GM21526 (cell line): ENCODE measurements at regions not wholly inside any gene's neighbourhood (a gene's known extent, or its start where the extent isn't known, plus 50 kb on each side); places are given as distances from the start of the nearest gene placed in this dataset.
"Not testable (repeated sequence)": the region's sequence is repeated elsewhere in the genome, so short reads cannot be mapped to it uniquely, and the experiment has no call there.

Source experiments
- ATAC-seq: cut with Tn5 transposase; IDR thresholded peaks from one replicate; pipeline ENCODE4 v1.9.1; 2021; ENCODE audit warnings: moderate library complexity; ENCODE audit not compliant: unreplicated experiment, low FRiP score

DNA sequence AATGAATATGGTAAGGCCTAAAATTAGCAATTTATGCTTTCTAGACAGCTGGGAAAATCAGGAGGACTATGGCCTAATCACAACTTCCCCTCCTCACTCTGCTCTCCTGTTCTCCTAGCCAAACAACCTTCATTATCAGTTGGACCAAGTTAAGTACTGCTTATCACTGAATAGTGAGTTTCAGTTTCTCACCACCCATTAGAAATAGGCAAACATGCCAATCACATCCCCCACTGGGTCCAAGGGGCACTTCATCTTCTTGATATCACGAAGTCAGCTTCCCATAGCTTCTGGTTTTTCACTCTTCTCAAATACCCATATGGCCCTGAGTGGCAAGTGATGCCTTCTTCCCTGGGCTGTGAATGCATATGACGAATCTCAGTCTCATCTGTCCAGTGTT, 689.6 kb downstream of the SLITRK5 start:
- ATAC-seq = no peak

DNA sequence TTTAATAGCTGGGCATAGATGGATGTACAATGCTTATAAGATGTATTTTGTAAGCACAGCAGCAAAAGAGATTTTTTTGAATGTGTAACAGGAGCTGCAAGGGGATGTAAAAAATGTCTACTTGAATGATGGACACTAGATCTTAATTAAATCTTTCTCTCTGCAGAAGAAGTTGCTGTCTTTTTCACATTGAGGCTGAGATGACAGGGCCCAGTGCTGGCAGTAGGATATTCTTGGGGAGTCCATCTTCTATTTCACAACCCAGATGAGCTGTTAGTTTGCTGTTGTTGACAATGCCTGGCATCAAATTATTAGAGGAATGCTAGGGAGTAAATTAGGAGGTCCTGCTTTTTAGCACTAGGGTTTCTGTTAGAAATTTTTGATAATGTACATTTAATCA, 698.7 kb downstream of the SLITRK5 start:
- ATAC-seq = no peak

DNA sequence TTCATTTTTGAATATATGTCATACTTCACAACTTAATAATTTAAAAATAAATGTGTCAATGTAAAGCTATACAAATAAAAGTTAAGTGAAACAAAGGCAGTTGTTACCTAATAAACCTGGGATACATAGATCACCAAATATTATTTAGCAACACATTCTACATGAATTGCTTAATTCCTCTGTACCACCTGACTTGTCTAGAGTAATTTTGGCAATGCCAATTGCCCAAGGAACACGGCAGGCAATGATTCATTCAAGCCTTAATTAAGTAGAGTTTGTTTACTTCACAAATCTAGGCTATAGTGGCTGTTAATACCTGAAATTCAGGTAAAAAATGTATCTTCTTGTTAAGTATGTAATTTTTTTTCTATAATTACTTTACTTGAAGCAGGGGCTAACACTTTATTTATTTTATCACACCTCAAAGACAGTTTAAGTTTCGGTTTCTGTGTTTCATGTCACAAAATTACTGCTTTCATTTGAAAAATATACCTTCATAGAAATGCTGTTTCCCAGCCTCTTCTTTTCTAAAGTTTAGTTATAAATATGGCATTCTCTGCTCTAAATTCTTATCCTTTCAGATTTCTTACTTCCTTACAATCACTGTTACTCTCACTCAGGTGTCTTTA, 705.7 kb downstream of the SLITRK5 start:
- ATAC-seq = no peak

DNA sequence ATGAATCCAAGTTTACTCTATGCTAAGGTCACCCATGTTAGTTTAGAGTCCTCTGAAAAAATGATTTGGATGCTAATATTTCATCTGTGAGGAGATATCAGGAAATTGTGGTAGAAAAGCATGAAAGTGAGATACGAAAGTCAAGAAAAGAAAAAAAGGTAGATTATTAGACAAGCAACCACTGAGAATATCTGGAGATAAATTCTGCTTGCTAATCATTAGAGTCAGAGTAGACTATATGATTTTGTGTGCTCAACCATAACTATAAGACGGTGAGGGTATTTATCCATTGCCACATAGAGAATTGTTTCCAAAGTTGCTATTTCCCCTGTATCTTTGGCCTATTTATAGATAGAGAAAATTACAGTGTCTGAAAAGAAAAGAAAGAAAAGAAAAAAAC, 706.7 kb downstream of the SLITRK5 start:
- no peak for ATAC-seq

DNA sequence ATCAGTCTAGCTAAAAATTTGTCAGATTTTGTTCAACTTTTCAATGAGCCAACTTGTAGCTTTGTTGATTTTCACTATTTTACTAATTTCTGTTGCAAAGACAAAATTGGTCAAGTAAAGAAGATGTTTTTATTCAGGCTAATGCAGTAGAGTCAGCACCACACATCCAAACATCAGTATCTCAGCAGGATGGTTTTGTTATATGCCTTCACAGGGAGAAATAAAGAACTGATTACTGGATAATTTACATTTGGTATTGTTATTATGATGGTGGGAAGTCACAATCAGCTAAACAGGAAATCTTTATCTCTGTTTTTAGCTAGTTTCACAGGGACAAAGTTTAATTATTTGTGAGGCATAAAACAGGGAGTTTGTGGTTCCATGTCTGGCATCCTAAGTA, 713.4 kb downstream of the SLITRK5 start:
- no peak for ATAC-seq

DNA sequence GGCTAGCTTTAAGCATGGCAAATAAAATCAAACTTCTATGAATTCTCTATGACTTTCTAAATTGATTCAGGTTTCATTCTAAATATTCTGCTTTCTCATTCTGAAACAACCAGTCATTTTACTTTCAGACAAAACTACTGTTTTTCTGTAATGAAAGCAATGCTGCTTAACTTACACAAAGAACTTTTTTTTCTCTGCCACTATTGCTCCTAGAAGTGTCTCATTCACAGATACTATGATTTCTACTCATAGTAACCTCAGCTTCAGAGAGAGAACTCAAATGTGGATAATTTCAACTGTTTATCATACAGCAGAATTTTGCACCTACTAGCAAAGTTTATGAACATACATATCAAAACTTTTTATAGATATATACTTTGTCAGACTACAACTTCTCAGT, 724.6 kb downstream of the SLITRK5 start:
- ATAC-seq = no peak

DNA sequence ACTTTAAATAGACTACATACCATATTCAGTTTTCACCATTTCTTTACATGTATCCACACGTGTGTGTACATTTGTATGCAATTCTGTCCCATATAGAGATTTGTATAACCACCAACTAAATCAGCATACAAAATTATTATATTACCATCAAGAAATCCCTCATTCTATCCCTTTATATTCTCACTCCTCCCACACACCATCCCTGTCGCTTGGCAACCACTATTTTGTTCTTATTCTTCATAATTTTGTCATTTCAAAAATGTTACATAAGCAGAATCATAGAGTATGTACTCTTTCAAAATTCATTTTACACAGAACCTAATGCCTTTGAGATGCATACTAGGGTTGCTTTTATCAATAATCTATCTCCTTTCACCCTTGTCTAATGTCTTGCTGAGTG, 740.5 kb downstream of the SLITRK5 start:
- ATAC-seq = no peak

DNA sequence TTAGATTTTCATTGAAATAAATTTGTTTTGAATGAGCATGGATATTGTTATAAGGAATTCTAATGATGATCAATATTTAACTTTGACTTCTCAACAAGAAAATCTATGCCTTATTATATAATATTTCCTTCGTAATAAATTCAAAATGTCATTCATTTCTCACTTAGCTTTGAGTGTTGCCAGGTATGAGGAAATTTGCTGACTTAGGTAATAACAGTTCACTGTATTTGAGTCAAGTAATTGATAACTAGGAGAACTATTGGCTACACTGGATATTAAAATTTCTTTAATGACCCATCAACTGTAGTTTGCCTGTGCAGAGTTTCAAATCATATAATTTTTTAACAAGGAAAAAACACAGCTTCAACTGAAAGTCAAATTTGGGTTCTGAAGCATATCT, 746.6 kb downstream of the SLITRK5 start:
- ATAC-seq = no peak

DNA sequence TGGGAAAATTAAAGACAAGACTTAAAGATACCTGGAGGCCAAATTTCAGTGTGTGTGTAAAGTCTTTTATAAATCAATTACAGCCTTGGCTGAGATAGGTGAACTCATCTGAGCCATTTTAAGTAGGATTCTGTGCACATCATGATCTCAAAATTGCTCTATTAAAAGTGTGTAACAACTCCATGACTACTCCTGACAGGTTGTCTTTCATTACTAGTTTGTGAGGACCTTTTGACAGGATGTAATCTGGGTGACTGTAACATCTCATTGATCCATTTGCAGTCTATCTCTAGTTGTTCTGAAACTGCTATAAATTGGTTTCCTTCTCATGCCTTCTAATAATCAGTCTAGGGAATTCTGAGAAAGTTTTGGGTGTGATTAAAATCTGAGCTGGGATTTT, 753.3 kb downstream of the SLITRK5 start:
- ATAC-seq = no peak

DNA sequence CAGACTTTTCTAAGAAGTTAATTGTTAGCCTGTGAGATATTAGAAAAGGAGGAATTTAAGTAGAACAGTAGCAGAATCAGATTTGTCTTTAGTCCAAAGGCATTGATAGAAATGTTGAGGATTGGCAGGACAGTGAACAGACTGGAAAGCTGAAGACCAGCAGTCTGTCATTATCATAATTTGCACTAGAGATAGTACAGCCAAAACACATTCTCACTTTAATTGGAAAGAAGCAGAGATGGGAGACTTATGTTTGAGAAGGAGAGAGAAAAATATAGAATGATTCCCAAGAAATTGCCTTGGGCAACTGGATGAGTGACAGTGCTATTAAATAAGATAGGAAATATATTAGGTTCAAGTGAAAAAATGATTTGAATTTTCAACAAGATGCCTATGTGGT, 755.5 kb downstream of the SLITRK5 start:
- no peak for ATAC-seq

DNA sequence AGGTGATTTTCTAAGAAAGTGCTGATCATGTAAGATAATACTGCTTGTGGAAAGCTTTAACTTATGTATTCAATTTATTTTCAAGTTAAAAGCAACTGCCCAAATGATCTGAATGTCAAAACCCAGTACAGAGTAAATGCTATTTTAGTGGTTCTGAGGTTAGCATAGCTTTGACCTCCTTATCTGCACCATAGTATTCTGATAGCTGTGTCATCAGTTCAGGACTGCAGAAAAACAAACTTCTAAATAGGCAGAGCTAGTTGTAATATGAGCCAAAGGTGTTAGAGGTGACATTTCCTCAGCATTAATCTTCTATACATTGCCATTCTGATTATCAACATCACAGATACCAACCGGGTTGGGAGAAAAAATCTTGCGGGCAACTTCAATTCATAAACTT, 758.7 kb downstream of the SLITRK5 start:
- no peak for ATAC-seq

DNA sequence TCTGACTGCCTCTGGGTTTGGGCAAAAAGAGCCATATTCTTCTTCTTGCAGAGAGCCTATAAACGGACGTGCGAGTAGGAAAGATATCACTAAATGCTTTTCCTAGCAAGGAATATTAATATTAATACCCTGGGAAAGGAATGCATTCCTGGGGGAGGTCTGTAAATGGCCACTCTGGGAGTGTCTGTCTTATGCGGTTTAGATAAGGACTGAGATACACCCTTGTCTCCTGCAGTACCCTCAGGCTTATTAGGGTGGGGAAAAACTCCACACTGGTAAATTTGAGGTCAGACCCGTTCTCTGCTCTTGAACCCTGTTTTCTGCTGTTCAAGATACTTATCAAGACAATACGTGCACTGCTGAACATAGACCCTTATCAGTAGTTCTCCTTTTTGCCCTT, 763.8 kb downstream of the SLITRK5 start:
- ATAC-seq = no peak

DNA sequence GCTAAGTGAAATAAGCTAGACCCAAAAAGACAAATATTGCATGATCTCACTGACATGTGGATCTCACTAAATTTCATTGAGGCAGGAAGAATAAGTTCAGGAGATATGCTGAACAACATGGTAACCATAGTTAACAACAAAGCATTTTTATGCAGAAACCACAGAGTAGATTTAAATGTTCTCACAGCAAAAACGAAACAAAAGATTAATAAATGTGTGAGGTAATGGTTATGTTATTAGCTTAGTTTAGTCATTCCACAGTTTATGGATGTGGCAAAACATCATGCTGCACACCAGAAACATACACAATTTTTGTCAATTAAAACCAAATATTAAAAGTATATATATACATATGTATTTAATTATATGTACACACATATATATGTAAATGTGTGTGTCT, 765.8 kb downstream of the SLITRK5 start:
- ATAC-seq = no peak

DNA sequence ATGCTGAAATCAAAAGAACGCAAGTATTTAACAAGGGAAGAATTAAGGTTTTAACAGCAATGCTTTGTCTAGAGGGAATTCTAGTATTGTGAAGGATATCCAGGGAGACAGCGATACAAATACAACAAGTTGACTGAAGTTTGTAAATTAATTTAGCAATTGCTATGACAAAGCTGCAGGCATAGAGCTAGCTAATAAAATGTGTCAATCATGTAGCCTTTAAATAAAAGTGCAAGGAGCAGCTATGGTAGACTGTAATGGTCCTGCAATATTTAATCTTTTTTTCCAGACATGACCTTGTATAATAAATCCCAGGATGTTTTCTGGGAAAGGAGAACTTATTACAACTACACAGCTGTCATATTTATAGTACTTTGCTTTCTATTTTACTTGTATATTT, 779.3 kb downstream of the SLITRK5 start:
- no peak for ATAC-seq

DNA sequence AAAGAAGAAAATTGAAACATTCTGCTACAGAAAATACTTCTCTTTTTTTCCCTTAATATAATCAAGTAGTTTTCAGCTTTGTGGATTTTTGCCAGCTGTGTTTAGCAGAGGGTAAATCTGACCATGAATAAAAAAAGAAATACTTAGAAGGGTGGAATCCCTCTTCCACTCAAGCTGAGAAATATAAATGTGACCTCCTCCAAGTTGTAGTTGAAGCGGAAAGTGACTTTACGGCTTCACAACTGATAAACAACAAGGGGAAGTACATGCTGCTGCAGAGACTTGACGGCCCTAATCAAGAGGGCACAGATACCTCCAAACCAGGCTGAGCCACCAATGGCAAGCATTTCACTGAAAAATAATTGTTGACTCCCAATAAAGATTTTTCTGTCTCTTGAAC, 785.0 kb downstream of the SLITRK5 start:
- no peak for ATAC-seq

DNA sequence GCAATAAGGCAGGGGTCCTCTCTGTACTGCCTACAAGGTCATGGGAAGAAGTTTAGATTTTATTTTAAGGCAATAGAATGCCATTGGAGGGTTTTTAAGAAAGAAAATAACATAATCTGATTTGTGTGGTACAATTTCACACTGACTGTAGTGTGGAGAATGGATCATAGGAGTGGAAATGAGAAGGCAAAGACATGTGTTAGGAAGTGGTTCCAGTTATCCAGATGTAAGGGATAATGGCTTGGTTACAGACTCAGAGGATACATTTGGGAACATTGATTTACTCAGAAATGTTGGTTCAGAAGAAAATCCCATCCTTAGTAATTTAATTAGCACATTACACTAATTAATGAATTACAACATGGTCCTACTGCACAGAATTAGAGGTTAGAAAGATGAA, 788.2 kb downstream of the SLITRK5 start:
- ATAC-seq = no peak

DNA sequence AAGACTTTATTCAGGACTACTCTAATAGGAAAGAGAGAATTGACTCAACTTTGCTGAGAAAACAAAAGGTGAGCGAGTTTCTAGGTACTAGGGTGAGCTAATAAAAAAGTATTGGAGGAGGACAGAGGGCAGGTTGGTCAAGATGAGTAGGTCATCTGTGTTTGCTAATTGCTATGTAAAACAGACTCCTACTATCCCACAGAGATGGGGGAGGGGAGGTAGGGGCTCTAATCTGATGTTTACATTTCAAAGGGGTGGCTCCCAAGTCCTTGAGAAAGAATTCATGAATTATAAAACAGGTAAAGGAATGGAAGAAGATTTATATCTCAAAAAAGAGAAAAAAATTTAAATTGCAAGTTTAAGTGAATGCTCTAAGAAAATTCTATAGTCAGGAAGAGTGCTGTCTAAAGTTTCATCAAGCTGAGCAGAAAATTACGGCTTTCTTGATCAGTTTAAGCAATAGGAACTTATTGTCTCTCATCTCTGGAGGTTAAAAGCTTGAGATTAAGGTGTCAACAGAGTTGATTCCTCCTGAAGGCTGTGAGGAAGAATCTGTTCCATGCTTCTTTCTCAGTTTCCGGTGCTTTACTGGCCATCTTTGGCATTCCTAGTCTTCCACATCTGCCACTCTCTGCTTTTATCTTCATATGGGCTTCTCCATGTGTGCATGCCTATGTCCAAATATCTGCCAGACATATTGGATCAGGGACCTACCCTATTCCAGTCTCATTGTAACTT, 790.3 kb downstream of the SLITRK5 start:
- ATAC-seq = no peak

DNA sequence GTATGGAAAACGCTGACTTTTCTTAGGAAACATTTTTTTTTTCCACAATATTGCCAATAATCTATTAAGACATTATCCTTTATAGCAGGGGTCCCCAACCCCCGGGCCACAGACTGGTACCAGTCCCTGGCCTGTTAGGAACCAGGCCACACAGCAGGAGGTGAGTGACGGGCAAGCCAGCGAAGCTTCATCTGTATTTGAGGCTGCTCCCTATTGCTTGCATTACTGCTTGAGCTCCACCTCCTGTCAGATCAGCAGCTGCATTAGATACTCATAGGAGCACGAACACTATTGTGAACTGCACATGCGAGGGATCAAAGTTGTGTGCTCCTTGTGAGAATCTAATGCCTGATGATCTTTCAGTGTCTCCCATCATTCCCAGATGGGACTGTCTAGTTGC, 793.7 kb downstream of the SLITRK5 start:
- no peak for ATAC-seq

DNA sequence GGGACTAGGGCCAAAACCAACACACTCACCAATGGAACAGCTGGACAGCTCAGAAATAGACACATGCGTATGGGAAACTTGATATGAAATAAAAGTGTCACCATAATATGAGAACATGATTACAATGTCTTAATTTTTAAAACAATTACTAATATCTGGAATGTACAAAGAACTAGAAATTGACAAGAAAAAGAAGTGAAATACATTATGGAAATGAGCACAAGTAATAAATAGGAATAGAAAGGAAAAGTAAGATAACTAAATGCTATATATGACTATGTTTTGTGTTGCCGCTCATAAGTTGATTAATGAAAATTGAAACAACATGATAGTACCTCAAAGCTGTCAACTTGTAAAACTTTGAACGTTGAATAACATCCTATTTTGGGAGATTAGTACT, 801.1 kb downstream of the SLITRK5 start:
- no peak for ATAC-seq

DNA sequence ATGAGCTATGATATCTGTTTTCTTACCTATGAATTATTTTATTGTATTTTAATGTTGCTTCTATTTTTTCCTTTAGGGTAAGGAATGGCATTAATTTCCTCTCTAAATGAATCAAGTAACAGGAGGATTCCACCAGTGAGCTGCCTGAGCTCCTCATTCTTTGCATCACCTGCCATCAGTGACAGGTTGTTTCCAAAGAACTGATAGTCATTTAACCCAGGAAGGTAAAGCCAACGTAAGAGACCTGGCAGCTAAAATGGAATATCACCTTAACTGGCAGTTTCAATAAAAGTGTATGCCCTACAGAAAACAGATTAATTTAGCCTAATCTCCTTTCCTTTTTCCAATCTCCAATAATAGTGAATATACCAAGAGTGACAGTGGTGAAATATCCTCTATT, 812.0 kb downstream of the SLITRK5 start:
- no peak for ATAC-seq

DNA sequence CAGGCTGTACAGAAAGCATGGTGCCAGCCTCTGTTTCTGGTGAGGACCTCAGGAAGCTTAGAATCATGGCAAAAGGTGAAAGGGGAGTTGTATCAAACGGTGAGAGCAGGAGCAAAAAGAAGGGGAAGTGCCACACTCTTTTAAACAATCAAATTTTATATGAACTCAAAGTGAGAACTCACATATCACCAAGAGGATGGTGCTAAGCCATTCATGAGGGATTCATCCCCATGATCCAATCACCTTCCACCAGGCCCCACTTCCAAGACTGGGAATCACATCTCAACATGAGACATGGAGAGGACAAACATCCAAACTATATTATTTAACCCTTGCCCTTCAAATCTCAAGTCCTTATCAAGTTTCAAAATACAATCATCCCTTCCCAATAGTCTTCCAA, 836.7 kb downstream of the SLITRK5 start:
- ATAC-seq = no peak

DNA sequence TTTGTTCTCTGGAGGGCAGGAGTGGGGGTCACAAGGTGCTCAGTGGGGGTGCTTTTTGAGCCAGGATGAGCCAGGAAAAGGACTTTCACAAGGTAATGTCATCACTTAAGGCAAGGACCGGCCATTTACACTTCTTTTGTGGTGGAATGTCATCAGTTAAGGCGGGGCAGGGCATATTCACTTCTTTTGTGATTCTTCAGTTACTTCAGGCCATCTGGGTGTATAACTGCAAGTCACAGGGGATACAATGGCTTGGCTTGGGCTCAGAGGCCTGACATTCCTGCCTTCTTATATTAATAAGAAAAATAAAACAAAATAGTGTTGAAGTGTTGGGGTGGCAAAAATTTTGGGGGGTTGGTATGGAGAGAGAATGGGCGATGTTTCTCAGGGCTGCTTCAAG, 841.8 kb downstream of the SLITRK5 start:
- not testable (repeated sequence) for ATAC-seq
